Hepatic stellate cell (primary cell): ENCODE measurements at regions not wholly inside any gene's neighbourhood (a gene's known extent, or its start where the extent isn't known, plus 50 kb on each side); places are given as distances from the start of the nearest gene placed in this dataset.
"Not testable (repeated sequence)": the region's sequence is repeated elsewhere in the genome, so short reads cannot be mapped to it uniquely, and the experiment has no call there.

ENCODE experiments used
- DNase-seq: peaks from one replicate; pipeline ENCODE4 v3.0.0; 2011; ENCODE audit warnings: low spot score

- DNase-seq, result no peak
Observed at GRCh38 chr4:120005527-120005926, 61.1 kb downstream of the MAD2L1 start.

- DNase-seq, result no peak
Observed at GRCh38 chr4:120005076-120005475, 61.6 kb downstream of the MAD2L1 start.

- DNase-seq, result no peak
Observed at GRCh38 chr4:120004054-120004453, 62.6 kb downstream of the MAD2L1 start.

- no peak for DNase-seq
Observed at GRCh38 chr4:120003193-120003592, 63.5 kb downstream of the MAD2L1 start.

GRCh38 chr4:120001850-120002249 lies 64.8 kb downstream of the MAD2L1 start:
- DNase-seq, result no peak

GRCh38 chr4:120000591-120001296 lies 65.9 kb downstream of the MAD2L1 start:
- no peak for DNase-seq

- not testable (repeated sequence) for DNase-seq
Observed at GRCh38 chr4:119996024-119996423, 70.6 kb downstream of the MAD2L1 start.

GRCh38 chr4:119984996-119985395 lies 81.7 kb downstream of the MAD2L1 start:
- no peak for DNase-seq

GRCh38 chr4:119982756-119983155 lies 83.9 kb downstream of the MAD2L1 start:
- DNase-seq, result no peak

- no peak for DNase-seq
Observed at GRCh38 chr4:119980456-119980855, 86.2 kb downstream of the MAD2L1 start.

- DNase-seq, result no peak
Observed at GRCh38 chr4:119977076-119977940, 89.3 kb downstream of the MAD2L1 start.

- no peak for DNase-seq
Observed at GRCh38 chr4:119971431-119972084, 95.1 kb downstream of the MAD2L1 start.

GRCh38 chr4:119962631-119963030 lies 104.0 kb downstream of the MAD2L1 start:
- no peak for DNase-seq

- no peak for DNase-seq
Observed at GRCh38 chr4:119958983-119959382, 107.7 kb downstream of the MAD2L1 start.

GRCh38 chr4:119955256-119955655 lies 111.4 kb downstream of the MAD2L1 start:
- no peak for DNase-seq

GRCh38 chr4:119954487-119954886 lies 112.2 kb downstream of the MAD2L1 start:
- not testable (repeated sequence) for DNase-seq

GRCh38 chr4:119946359-119946758 lies 120.3 kb downstream of the MAD2L1 start:
- DNase-seq, result no peak

GRCh38 chr4:119942806-119943205 lies 123.8 kb downstream of the MAD2L1 start:
- DNase-seq, result no peak

- DNase-seq, result no peak
Observed at GRCh38 chr4:119940557-119940956, 126.1 kb downstream of the MAD2L1 start.

- DNase-seq, result peak; percentile 1
Observed at GRCh38 chr4:119939071-119939995, 127.3 kb downstream of the MAD2L1 start.

- no peak for DNase-seq
Observed at GRCh38 chr4:119937746-119938145, 128.9 kb downstream of the MAD2L1 start.

GRCh38 chr4:119933606-119934005 lies 133.0 kb downstream of the MAD2L1 start:
- DNase-seq, result no peak
